Endothelial cell of umbilical vein (primary cell): ENCODE measurements at regions not wholly inside any gene's neighbourhood (a gene's known extent, or its start where the extent isn't known, plus 50 kb on each side); places are given as distances from the start of the nearest gene placed in this dataset.

Experiments used
- BruUV-seq: library from RNA; stranded (reverse); fragments of 400-500 nt; replicated peaks from 2 replicates; lab custom pipeline; 2021; lab: Mats Ljungman, UMichigan
- CTCF ChIA-PET: fragments of 300-600, 350-600 bp; sonication (Branson Sonifier 250); formaldehyde crosslinking; loops from one replicate; lab custom pipeline; 2021; ENCODE audit warnings: antibody characterized with exemption, inconsistent platforms; lab: Charles Lee
- POLR2A ChIA-PET: fragments of 300-600, 350-600 bp; sonication (Branson Sonifier 250); formaldehyde crosslinking; loops from one replicate; lab custom pipeline; 2021; ENCODE audit warnings: antibody characterized with exemption, inconsistent platforms; lab: Charles Lee
- DNase-seq: peaks from one replicate; pipeline ENCODE4 v3.0.0-alpha.2; 2011; ENCODE audit warnings: low read depth, low spot score
- FAIRE-seq: peaks from 2 replicates; lab custom pipeline; 2011; peaks lifted over from hg19 to GRCh38; lab: Jason Lieb, UNC
- H2AFZ ChIP-seq: 2 replicates; pipeline ENCODE4 v1.6.0; 2012; ENCODE audit warnings: low read depth, low read length, control low read depth, inconsistent platforms
- H3K27ac ChIP-seq: 2 replicates; pipeline ENCODE4 v1.5.1; 2011; ENCODE audit warnings: low read depth, mild to moderate bottlenecking, control low read depth, low read length, moderate library complexity; ENCODE audit not compliant: insufficient read depth
- H3K27me3 ChIP-seq, 2 experiments: 2 replicates each; pipeline versions ENCODE4 v1.6.0 to v1.6.1; 2011; ENCODE audit warnings: low read length in 2 of 2, mixed read lengths in 1 of 2; ENCODE audit not compliant: control insufficient read depth in 2 of 2, insufficient read depth in 2 of 2
- H3K36me3 ChIP-seq, 2 experiments: 2 replicates in 1 of 2; 3 replicates in 1 of 2; pipeline ENCODE4 v1.5.1; 2011; ENCODE audit warnings: low read length in 2 of 2, mild to moderate bottlenecking in 1 of 2, moderate library complexity in 1 of 2; ENCODE audit not compliant: control insufficient read depth in 2 of 2, insufficient read depth in 2 of 2; ENCODE audit errors: extremely low read depth in 1 of 2
- H3K4me1 ChIP-seq: 3 replicates; pipeline ENCODE4 v1.5.1; 2011; ENCODE audit warnings: mild to moderate bottlenecking, low read length; ENCODE audit not compliant: control insufficient read depth, insufficient read depth; ENCODE audit errors: extremely low read depth
- H3K4me2 ChIP-seq: 2 replicates; pipeline ENCODE4 v1.6.1; 2011; ENCODE audit warnings: low read length, control low read depth, mixed read lengths; ENCODE audit not compliant: insufficient read depth
- H3K4me3 ChIP-seq, 3 experiments: fragments of 200-600 bp in 1 of 3; sonication (generic), shearing (Covaris generic) in 1 of 3; replicated peaks in 1 of 3; 2 replicates each; pipeline ENCODE4 v1.5.1; 2011 to 2016; ENCODE audit warnings: control low read depth in 3 of 3, low read length in 3 of 3, mild to moderate bottlenecking in 2 of 3, inconsistent platforms in 1 of 3, low read depth in 1 of 3, moderate library complexity in 1 of 3; ENCODE audit not compliant: insufficient read depth in 1 of 3
- H3K79me2 ChIP-seq: 2 replicates; pipeline ENCODE4 v1.6.0; 2012; ENCODE audit warnings: low read length, inconsistent platforms; ENCODE audit not compliant: control insufficient read depth, insufficient read depth
- H3K9ac ChIP-seq: replicated peaks from 2 replicates; pipeline ENCODE3; 2011; ENCODE audit warnings: low read length, control low read depth; ENCODE audit not compliant: insufficient read depth; ENCODE audit errors: extremely low read depth
- H3K9me1 ChIP-seq: replicated peaks from 3 replicates; pipeline ENCODE4 v1.6.0; 2011; ENCODE audit warnings: mild to moderate bottlenecking, low read length; ENCODE audit not compliant: control insufficient read depth, insufficient read depth; ENCODE audit errors: extremely low read depth
- H3K9me3 ChIP-seq: replicated peaks from 2 replicates; pipeline ENCODE4 v1.5.1; 2012; ENCODE audit warnings: low read length, inconsistent platforms; ENCODE audit not compliant: control insufficient read depth, insufficient read depth
- H4K20me1 ChIP-seq: replicated peaks from 2 replicates; pipeline ENCODE3; 2011; ENCODE audit warnings: mild to moderate bottlenecking, low read length; ENCODE audit not compliant: control insufficient read depth, insufficient read depth; ENCODE audit errors: extremely low read depth
- EZH2 ChIP-seq: IDR thresholded peaks from 2 replicates; pipeline ENCODE4 v1.6.1; 2012; ENCODE audit warnings: borderline replicate concordance, low read depth, mild to moderate bottlenecking, moderate library complexity, low read length, inconsistent platforms; ENCODE audit not compliant: severe bottlenecking
- FOS ChIP-seq: IDR thresholded peaks from 2 replicates; pipeline ENCODE4 v1.6.1; 2011; ENCODE audit warnings: mild to moderate bottlenecking, low read length, moderate library complexity, borderline replicate concordance; ENCODE audit not compliant: insufficient read depth
- GATA2 ChIP-seq: IDR thresholded peaks from 2 replicates; pipeline ENCODE4 v1.7.0; 2011; ENCODE audit warnings: low read depth, mild to moderate bottlenecking, moderate library complexity, mixed read lengths, low read length; ENCODE audit not compliant: insufficient read length, insufficient read depth
- JUN ChIP-seq: IDR thresholded peaks from 2 replicates; pipeline ENCODE4 v1.6.1; 2011; ENCODE audit warnings: borderline replicate concordance, low read depth; ENCODE audit not compliant: insufficient read length, insufficient read depth
- MYC ChIP-seq: IDR thresholded peaks from one replicate; pipeline ENCODE4 v1.6.1; 2011; ENCODE audit warnings: mild to moderate bottlenecking, low read depth, low read length
- POLR2A ChIP-seq: IDR thresholded peaks from 2 replicates; pipeline ENCODE4 v1.6.1; 2012; ENCODE audit warnings: low read depth, mild to moderate bottlenecking, control low read depth, low read length
- POLR2AphosphoS5 ChIP-seq: IDR thresholded peaks from 2 replicates; pipeline ENCODE4 v1.6.1; 2012; ENCODE audit warnings: low read depth, mild to moderate bottlenecking, control low read depth, low read length, moderate library complexity; ENCODE audit not compliant: insufficient read depth
- dilution Hi-C: fragments of 300-500 bp; cut with MboI; formaldehyde crosslinking; loops from one replicate; pipeline ENCODE4 v1.15.0; 2019; ENCODE audit warnings: low sequenced_read_pairs; ENCODE audit not compliant: extremely low pct_ligation_motif_present
- intact Hi-C: fragments of 100-400 bp; cut with micrococcal nuclease; formaldehyde crosslinking; loops from one replicate; pipeline ENCODE4 v1.10.0; 2022
- TF ChIP-seq, protein P1 (sequence below): IDR thresholded peaks from 2 replicates; pipeline ENCODE4 v1.6.1; 2011; ENCODE audit not compliant: insufficient read depth, insufficient read length
- TF ChIP-seq, protein P2 (sequence below), 2 donors: IDR thresholded peaks; 1 replicate in 1 of 2; 2 replicates in 1 of 2; pipeline ENCODE4 v1.5.1; 2011; ENCODE audit warnings: low read length in 2 of 2, mild to moderate bottlenecking in 2 of 2, moderate library complexity in 2 of 2, control low read depth in 1 of 2, inconsistent platforms in 1 of 2, low read depth in 1 of 2; ENCODE audit not compliant: insufficient read depth in 1 of 2; ENCODE audit errors: extremely low read depth in 1 of 2

DNA sequence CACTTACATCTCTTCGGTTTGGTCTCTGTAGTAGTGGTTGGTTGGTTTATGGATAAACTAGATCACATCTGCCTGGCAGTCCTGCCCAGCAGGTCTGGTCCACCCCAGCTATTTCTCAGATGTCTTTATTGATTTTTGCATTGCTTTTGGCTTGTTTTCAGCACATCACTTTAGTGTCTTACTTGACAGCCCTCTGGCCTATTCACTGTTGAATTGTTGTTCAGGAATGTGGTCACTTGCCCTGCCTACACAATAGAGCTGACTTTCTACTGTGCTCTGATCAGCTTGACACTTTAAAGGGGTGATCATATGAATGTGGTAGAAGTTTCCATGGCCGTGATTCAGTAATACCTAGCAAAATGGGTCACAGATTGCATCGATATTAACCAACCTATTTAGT lies 719.2 kb upstream of the LRRN3 start:
- Histone ChIP-seq H4K20me1 (no peaks in the 10 kb centered on the region), H3K4me1 (no peaks in the 10 kb centered on the region), H3K9ac (no peak overlapping the region), H3K27ac (no peak overlapping the region), H3K4me3 (no peak overlapping the region), H2AFZ (no peak overlapping the region), H3K79me2 (no peaks in the 10 kb centered on the region), H3K9me3 (no peaks in the 10 kb centered on the region), H3K4me2 (no peak overlapping the region), H3K36me3 (no peaks in the 10 kb centered on the region), H3K27me3 (no peaks in the 10 kb centered on the region), H3K9me1 (no peaks in the 10 kb centered on the region)
- dilution Hi-C loops (no loop called here), intact Hi-C loops (no loop called here)
- ChIA-PET POLR2A (no interaction called here), CTCF (interaction anchor here (0.6 kb wide), 1 partner anchor 139 kb away, joined by 4 read pairs; no protein-coding TSS in a partner anchor)
- no TSS peak for BruUV-seq
- FAIRE-seq (no peak), DNase-seq (no peak)
- TF ChIP-seq POLR2A (no peak), MYC (no peak), GATA2 (no peak), FOS (no peak), EZH2 (no peak), JUN (no peak), POLR2AphosphoS5 (no peak)
- TF ChIP-seq, protein P1, sequence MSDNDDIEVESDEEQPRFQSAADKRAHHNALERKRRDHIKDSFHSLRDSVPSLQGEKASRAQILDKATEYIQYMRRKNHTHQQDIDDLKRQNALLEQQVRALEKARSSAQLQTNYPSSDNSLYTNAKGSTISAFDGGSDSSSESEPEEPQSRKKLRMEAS: no peak
- TF ChIP-seq, protein P2, sequence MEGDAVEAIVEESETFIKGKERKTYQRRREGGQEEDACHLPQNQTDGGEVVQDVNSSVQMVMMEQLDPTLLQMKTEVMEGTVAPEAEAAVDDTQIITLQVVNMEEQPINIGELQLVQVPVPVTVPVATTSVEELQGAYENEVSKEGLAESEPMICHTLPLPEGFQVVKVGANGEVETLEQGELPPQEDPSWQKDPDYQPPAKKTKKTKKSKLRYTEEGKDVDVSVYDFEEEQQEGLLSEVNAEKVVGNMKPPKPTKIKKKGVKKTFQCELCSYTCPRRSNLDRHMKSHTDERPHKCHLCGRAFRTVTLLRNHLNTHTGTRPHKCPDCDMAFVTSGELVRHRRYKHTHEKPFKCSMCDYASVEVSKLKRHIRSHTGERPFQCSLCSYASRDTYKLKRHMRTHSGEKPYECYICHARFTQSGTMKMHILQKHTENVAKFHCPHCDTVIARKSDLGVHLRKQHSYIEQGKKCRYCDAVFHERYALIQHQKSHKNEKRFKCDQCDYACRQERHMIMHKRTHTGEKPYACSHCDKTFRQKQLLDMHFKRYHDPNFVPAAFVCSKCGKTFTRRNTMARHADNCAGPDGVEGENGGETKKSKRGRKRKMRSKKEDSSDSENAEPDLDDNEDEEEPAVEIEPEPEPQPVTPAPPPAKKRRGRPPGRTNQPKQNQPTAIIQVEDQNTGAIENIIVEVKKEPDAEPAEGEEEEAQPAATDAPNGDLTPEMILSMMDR (IDR thresholded peaks at IDR 0.05; ENCODE audit: extremely low read depth in 1 of 2, insufficient read depth in 1 of 2, low read depth in 1 of 2, low read length in 2 of 2): no peak
